Epithelial cell of proximal tubule (primary cell): ENCODE measurements at regions not wholly inside any gene's neighbourhood (a gene's known extent, or its start where the extent isn't known, plus 50 kb on each side); places are given as distances from the start of the nearest gene placed in this dataset.

Experiments used
- DNase-seq: peaks from one replicate; pipeline ENCODE4 v3.0.0-alpha.2; 2011; ENCODE audit warnings: low read depth
- H3K4me3 ChIP-seq: 2 replicates; pipeline ENCODE4 v1.5.1; 2011; ENCODE audit warnings: low read depth, mild to moderate bottlenecking, low read length
- CTCF ChIP-seq: conservative IDR thresholded peaks from 2 replicates; pipeline ENCODE4 v1.5.1; 2012; ENCODE audit warnings: low read depth, mild to moderate bottlenecking, low read length

GRCh38 chr17:12406623-12407215 lies 259.0 kb upstream of the MYOCD start:
- no peak for TF ChIP-seq CTCF
- DNase-seq: no peak
- H3K4me3 ChIP-seq: no peak overlapping the region

GRCh38 chr17:12407495-12408252 lies 258.0 kb upstream of the MYOCD start:
- TF ChIP-seq CTCF: no peak
- no peak for DNase-seq
- H3K4me3 ChIP-seq: no peak overlapping the region

- H3K4me3 ChIP-seq: no peak overlapping the region
- DNase-seq: no peak
- TF ChIP-seq CTCF: no peak
Measured at GRCh38 chr17:12409082-12409481, 256.6 kb upstream of the MYOCD start.

GRCh38 chr17:12410717-12411116 lies 255.0 kb upstream of the MYOCD start:
- no peak for TF ChIP-seq CTCF
- no peak for DNase-seq
- H3K4me3 ChIP-seq: no peak overlapping the region

GRCh38 chr17:12415031-12415430 lies 250.7 kb upstream of the MYOCD start:
- no peak overlapping the region for H3K4me3 ChIP-seq
- TF ChIP-seq CTCF: no peak
- no peak for DNase-seq

- H3K4me3 ChIP-seq: no peak overlapping the region
- TF ChIP-seq CTCF: no peak
- no peak for DNase-seq
Measured at GRCh38 chr17:12421077-12421476, 244.6 kb upstream of the MYOCD start.
